Keratinocyte (primary cell): ENCODE measurements at regions not wholly inside any gene's neighbourhood (a gene's known extent, or its start where the extent isn't known, plus 50 kb on each side); places are given as distances from the start of the nearest gene placed in this dataset.

Experiments used
- DNase-seq: peaks from one replicate; pipeline ENCODE4 v3.0.0-alpha.2; 2011; ENCODE audit warnings: low read depth, missing footprints, low spot score
- FAIRE-seq: peaks from 2 replicates; lab custom pipeline; 2011; peaks lifted over from hg19 to GRCh38; lab: Jason Lieb, UNC
- H2AFZ ChIP-seq: 2 replicates; pipeline ENCODE4 v1.6.0; 2012; ENCODE audit warnings: low read length, control low read depth, inconsistent platforms; ENCODE audit not compliant: control insufficient read depth
- H3K27ac ChIP-seq: 2 replicates; pipeline ENCODE4 v1.5.1; 2011; ENCODE audit warnings: low read length; ENCODE audit not compliant: control insufficient read depth, insufficient read depth
- H3K27me3 ChIP-seq: 3 replicates; pipeline ENCODE4 v1.6.0; 2011; ENCODE audit warnings: low read length; ENCODE audit not compliant: control insufficient read depth, insufficient read depth; ENCODE audit errors: extremely low read depth
- H3K36me3 ChIP-seq, 2 experiments: 2 replicates in 1 of 2; 3 replicates in 1 of 2; pipeline ENCODE4 v1.5.1; 2011; ENCODE audit warnings: low read length in 2 of 2, mild to moderate bottlenecking in 1 of 2; ENCODE audit not compliant: control insufficient read depth in 2 of 2, insufficient read depth in 2 of 2; ENCODE audit errors: extremely low read depth in 1 of 2
- H3K4me1 ChIP-seq: 3 replicates; pipeline ENCODE4 v1.5.1; 2011; ENCODE audit warnings: low read length; ENCODE audit not compliant: control insufficient read depth, insufficient read depth; ENCODE audit errors: extremely low read depth
- H3K4me2 ChIP-seq: 3 replicates; pipeline ENCODE4 v1.6.0; 2011; ENCODE audit warnings: low read depth, low read length; ENCODE audit not compliant: control insufficient read depth, insufficient read depth; ENCODE audit errors: extremely low read depth
- H3K4me3 ChIP-seq, 3 experiments: fragments of 200-600 bp in 1 of 3; sonication (generic) in 1 of 3; 2 replicates in 2 of 3; 3 replicates in 1 of 3; pipeline ENCODE4 v1.5.1; 2011 to 2016; ENCODE audit warnings: low read length in 3 of 3, mild to moderate bottlenecking in 3 of 3, control low read depth in 2 of 3, inconsistent platforms in 1 of 3, low read depth in 1 of 3, mixed read lengths in 1 of 3, mixed run types in 1 of 3, moderate library complexity in 1 of 3; ENCODE audit not compliant: control insufficient read depth in 2 of 3, insufficient read depth in 2 of 3; ENCODE audit errors: extremely low read depth in 1 of 3
- H3K79me2 ChIP-seq: 2 replicates; pipeline ENCODE4 v1.6.0; 2012; ENCODE audit warnings: low read length; ENCODE audit not compliant: control insufficient read depth, insufficient read depth
- H3K9ac ChIP-seq: 3 replicates; pipeline ENCODE4 v1.6.0; 2011; ENCODE audit warnings: low read length; ENCODE audit not compliant: control insufficient read depth, insufficient read depth; ENCODE audit errors: extremely low read depth
- H3K9me1 ChIP-seq: 3 replicates; pipeline ENCODE4 v1.6.0; 2011; ENCODE audit warnings: low read length; ENCODE audit not compliant: control insufficient read depth, insufficient read depth; ENCODE audit errors: extremely low read depth
- H3K9me3 ChIP-seq: 2 replicates; pipeline ENCODE4 v1.5.1; 2012; ENCODE audit warnings: low read depth, low read length; ENCODE audit not compliant: control insufficient read depth
- H4K20me1 ChIP-seq: 3 replicates; pipeline ENCODE4 v1.6.0; 2011; ENCODE audit warnings: low read length; ENCODE audit not compliant: control insufficient read depth, insufficient read depth; ENCODE audit errors: extremely low read depth
- CTCF ChIP-seq, 3 experiments: IDR thresholded peaks in 1 of 3; conservative IDR thresholded peaks in 1 of 3; optimal IDR thresholded peaks in 1 of 3; 2 replicates in 2 of 3; 3 replicates in 1 of 3; pipeline versions ENCODE3 to v1.5.1; 2011; ENCODE audit warnings: low read length in 3 of 3, mild to moderate bottlenecking in 3 of 3, moderate library complexity in 2 of 3, control low read depth in 1 of 3, inconsistent platforms in 1 of 3; ENCODE audit not compliant: insufficient read depth in 2 of 3; ENCODE audit errors: extremely low read depth in 1 of 3
- EZH2 ChIP-seq: IDR thresholded peaks from one replicate; pipeline ENCODE4 v1.6.1; 2012; ENCODE audit warnings: inconsistent platforms, mild to moderate bottlenecking, low read length, moderate library complexity
- dilution Hi-C: fragments of 300-500 bp; cut with MboI; formaldehyde crosslinking; loops from one replicate; pipeline ENCODE4 v1.7.0; 2020; ENCODE audit warnings: low sequenced_read_pairs; ENCODE audit not compliant: extremely low pct_ligation_motif_present

DNA sequence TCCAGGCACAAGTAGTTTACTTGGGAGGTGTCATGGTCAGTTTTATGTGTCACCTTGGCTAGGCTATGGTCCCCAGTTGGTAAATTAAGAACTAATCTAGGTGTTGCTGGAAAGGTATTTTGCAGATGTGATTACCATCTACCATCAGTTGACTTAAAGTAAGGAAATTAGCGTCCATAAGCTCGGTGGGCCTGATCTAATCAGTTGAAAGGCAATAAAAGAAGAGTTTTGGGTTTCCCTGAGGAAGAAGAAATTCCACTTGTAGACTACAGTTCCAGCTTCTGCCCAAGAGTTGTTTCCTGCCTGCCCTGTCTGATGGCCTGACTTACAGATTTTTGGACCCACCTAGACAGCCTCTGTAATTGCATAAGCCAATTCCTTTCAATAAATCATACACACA is 438.7 kb upstream of the PROK2 start:
- Histone ChIP-seq H2AFZ (no peak overlapping the region), H3K4me3 (no peak overlapping the region), H3K27me3 (peaks cover 3% of the 10 kb centered on the region), H3K27ac (no peak overlapping the region), H3K9me1 (no peaks in the 10 kb centered on the region), H3K9me3 (peaks cover 7% of the 10 kb centered on the region), H3K4me2 (no peak overlapping the region), H3K79me2 (no peaks in the 10 kb centered on the region), H3K36me3 (no peaks in the 10 kb centered on the region), H3K4me1 (no peaks in the 10 kb centered on the region), H4K20me1 (no peaks in the 10 kb centered on the region), H3K9ac (no peak overlapping the region)
- FAIRE-seq (no peak), DNase-seq (no peak)
- dilution Hi-C loops: no loop called here
- TF ChIP-seq EZH2 (no peak), CTCF (optimal IDR thresholded peaks at IDR 0.05 in 1 of 3, IDR thresholded peaks at IDR 0.05 in 1 of 3, conservative IDR thresholded peaks at IDR 0.05 in 1 of 3; ENCODE audit: extremely low read depth in 1 of 3, insufficient read depth in 2 of 3, low read length in 3 of 3) (no peak)

GRCh38 chr3:72223116-72223515 is 438.2 kb upstream of the PROK2 start:
- Histone ChIP-seq H3K36me3 (no peaks in the 10 kb centered on the region), H3K79me2 (no peaks in the 10 kb centered on the region), H3K9me1 (no peaks in the 10 kb centered on the region), H2AFZ (no peak overlapping the region), H3K4me2 (no peak overlapping the region), H3K9ac (no peak overlapping the region), H3K9me3 (peaks cover 7% of the 10 kb centered on the region), H3K4me1 (no peaks in the 10 kb centered on the region), H3K27ac (no peak overlapping the region), H3K27me3 (no peaks in the 10 kb centered on the region), H3K4me3 (no peak overlapping the region), H4K20me1 (no peaks in the 10 kb centered on the region)
- DNase-seq (no peak), FAIRE-seq (no peak)
- dilution Hi-C loops: no loop called here
- TF ChIP-seq CTCF (optimal IDR thresholded peaks at IDR 0.05 in 1 of 3, IDR thresholded peaks at IDR 0.05 in 1 of 3, conservative IDR thresholded peaks at IDR 0.05 in 1 of 3; ENCODE audit: extremely low read depth in 1 of 3, insufficient read depth in 2 of 3, low read length in 3 of 3): no peak
- TF ChIP-seq EZH2: no peak
